Stomach (tissue), 8 donors: ENCODE measurements at regions not wholly inside any gene's neighbourhood (a gene's known extent, or its start where the extent isn't known, plus 50 kb on each side); places are given as distances from the start of the nearest gene placed in this dataset.

Source experiments
- DNase-seq, 2 donors: peaks; one replicate each; pipeline versions ENCODE4 v3.0.0 to v3.0.0-alpha.2; 2013 to 2019
- H3K27ac ChIP-seq, 5 donors: fragments of 200-600 bp in 4 of 5; sonication (generic) in 4 of 5; one replicate each; pipeline ENCODE4 v1.5.1; 2013 to 2019; ENCODE audit warnings: mild to moderate bottlenecking in 1 of 5, moderate library complexity in 1 of 5
- H3K27me3 ChIP-seq, 3 donors: fragments of 200-600 bp; sonication (generic); one replicate each; pipeline ENCODE4 v1.5.1; 2017 to 2019; ENCODE audit warnings: mixed run types in 1 of 3
- H3K36me3 ChIP-seq, 4 donors: fragments of 200-600 bp; sonication (generic); 1 replicate in 3 of 4; 2 replicates in 1 of 4; pipeline ENCODE4 v1.5.1; 2016 to 2019
- H3K4me1 ChIP-seq, 4 donors: fragments of 200-600 bp; sonication (generic); one replicate each; pipeline ENCODE4 v1.5.1; 2016 to 2019
- H3K4me3 ChIP-seq, 4 donors: fragments of 200-600 bp; sonication (generic) in 3 of 4; one replicate each; pipeline ENCODE4 v1.5.1; 2016 to 2019; ENCODE audit warnings: mild to moderate bottlenecking in 1 of 4
- H3K9me3 ChIP-seq, 4 donors: fragments of 200-600 bp; sonication (generic); one replicate each; pipeline ENCODE4 v1.5.1; 2016 to 2019
- EP300 ChIP-seq: sonication (generic); formaldehyde crosslinking; IDR thresholded peaks from one replicate; pipeline ENCODE4 v1.6.1; 2017; ENCODE audit warnings: antibody characterized with exemption
- POLR2A ChIP-seq, 4 donors: fragments of 450-650 bp; IDR thresholded peaks; one replicate each; pipeline ENCODE4 v1.6.1; 2016; ENCODE audit warnings: antibody characterized with exemption in 4 of 4, control low read depth in 2 of 4, mild to moderate bottlenecking in 1 of 4, moderate library complexity in 1 of 4
- POLR2AphosphoS5 ChIP-seq, 3 donors: sonication (generic); formaldehyde crosslinking; IDR thresholded peaks; one replicate each; pipeline ENCODE4 v1.6.1; 2016; ENCODE audit warnings: antibody characterized with exemption in 3 of 3
- WGBS, 5 donors: extraction: QIAGEN DNeasy Blood & Tissue Kit in 3 of 5; methylation state at CpG; one replicate each; pipeline versions ENCODE4 v1.1.5 to v1.1.7; 2013 to 2018; 5-methylcytosine and 5-hydroxymethylcytosine counted together
- intact Hi-C: fragments of 100-400 bp; cut with DNase I; formaldehyde crosslinking; loops from one replicate; pipeline ENCODE4 v1.15.1; 2023; ENCODE audit warnings: low total_unique reads
- TF ChIP-seq, protein P1 (sequence below), 7 experiments: fragments of 450-650 bp in 4 of 7; fragments of 200-600 bp in 3 of 7; sonication (generic) in 3 of 7; IDR thresholded peaks; one replicate each; pipeline ENCODE4 v1.5.1; 2016 to 2019; ENCODE audit warnings: antibody characterized with exemption in 7 of 7, control low read depth in 2 of 7, mild to moderate bottlenecking in 1 of 7
- donor health status: healthy with polysubstance abuse.
- donor health status: Bipolar disorder and iron deficiency.
- donor health status: healthy.

DNA sequence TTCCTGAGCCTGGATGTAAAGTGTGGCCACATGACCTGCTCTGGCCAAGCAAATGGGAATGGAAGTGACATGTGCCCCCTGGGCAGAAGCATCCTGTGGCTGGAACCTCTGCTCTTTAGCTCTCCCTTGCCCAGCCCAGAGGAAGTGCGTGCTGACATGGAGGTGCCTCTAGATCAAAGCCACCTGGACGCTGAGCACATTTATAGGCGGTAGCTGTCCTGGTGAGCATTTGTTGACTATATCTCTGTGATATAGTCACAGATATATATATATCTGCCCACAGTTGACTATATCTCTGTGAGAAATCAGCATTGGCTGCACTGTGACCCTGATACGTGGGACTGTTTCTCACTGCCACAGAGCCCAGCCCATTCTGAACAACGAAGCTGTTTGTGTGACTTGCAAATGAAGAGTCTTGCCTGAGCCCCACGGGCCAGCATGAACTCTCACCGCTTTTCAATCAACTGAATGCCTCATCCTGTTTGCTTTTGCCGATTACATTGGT is 118.8 kb downstream of the C16orf95 start:
- H3K4me1 ChIP-seq, result peaks cover 0 to 3% (median 0%) of the 10 kb centered on the region in 4 donors
- H3K27me3 ChIP-seq, result peaks cover 0 to 11% (median 0%) of the 10 kb centered on the region in 3 donors
- intact Hi-C loops, result no loop called here
- WGBS, 5 donors, result 36 to 57% (median 39%) methylated on average over 8 of the region's 8 CpGs
- H3K9me3 ChIP-seq, result no peaks in the 10 kb centered on the region
- H3K27ac ChIP-seq, result no peak overlapping the region
- H3K4me3 ChIP-seq, result no peak overlapping the region
- TF ChIP-seq, protein P1, sequence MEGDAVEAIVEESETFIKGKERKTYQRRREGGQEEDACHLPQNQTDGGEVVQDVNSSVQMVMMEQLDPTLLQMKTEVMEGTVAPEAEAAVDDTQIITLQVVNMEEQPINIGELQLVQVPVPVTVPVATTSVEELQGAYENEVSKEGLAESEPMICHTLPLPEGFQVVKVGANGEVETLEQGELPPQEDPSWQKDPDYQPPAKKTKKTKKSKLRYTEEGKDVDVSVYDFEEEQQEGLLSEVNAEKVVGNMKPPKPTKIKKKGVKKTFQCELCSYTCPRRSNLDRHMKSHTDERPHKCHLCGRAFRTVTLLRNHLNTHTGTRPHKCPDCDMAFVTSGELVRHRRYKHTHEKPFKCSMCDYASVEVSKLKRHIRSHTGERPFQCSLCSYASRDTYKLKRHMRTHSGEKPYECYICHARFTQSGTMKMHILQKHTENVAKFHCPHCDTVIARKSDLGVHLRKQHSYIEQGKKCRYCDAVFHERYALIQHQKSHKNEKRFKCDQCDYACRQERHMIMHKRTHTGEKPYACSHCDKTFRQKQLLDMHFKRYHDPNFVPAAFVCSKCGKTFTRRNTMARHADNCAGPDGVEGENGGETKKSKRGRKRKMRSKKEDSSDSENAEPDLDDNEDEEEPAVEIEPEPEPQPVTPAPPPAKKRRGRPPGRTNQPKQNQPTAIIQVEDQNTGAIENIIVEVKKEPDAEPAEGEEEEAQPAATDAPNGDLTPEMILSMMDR (IDR thresholded peaks at IDR 0.05), result no peak
- TF ChIP-seq EP300 (no peak), POLR2A (IDR thresholded peaks at IDR 0.05) (no peak), POLR2AphosphoS5 (IDR thresholded peaks at IDR 0.05) (no peak)
- no peak for DNase-seq
- no peaks in the 10 kb centered on the region for H3K36me3 ChIP-seq

DNA sequence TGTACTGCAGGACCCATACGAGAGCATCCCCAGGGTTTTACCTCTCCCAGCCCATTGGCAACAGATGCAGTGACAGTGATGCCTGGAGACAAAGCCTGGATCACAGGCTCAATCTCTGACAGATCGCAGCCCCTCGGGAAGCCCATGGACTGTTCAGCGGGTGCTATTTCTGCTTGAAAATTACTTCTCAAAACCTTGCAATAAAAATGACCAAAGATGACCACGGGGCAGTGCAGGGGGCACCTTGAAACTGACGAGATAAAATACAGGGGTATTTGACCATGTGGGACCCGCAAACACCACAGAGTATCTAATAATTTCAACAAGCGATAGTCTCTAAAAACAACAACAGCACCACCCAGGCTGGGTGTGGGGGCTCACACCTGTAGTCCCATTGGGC is 118.3 kb downstream of the C16orf95 start:
- no peak for DNase-seq
- TF ChIP-seq EP300 (no peak), POLR2AphosphoS5 (IDR thresholded peaks at IDR 0.05) (no peak), POLR2A (IDR thresholded peaks at IDR 0.05) (no peak)
- TF ChIP-seq, protein P1 (IDR thresholded peaks at IDR 0.05), result no peak
- Histone ChIP-seq H3K27me3 (peaks cover 0 to 11% (median 0%) of the 10 kb centered on the region in 3 donors), H3K36me3 (no peaks in the 10 kb centered on the region), H3K9me3 (no peaks in the 10 kb centered on the region), H3K4me3 (no peak overlapping the region), H3K27ac (no peak overlapping the region), H3K4me1 (peaks cover 0 to 4% (median 0%) of the 10 kb centered on the region in 4 donors)
- WGBS, 5 donors, result 72 to 80% (median 77%) methylated on average over 6 to 8 of the region's 8 CpGs
- intact Hi-C loops, result no loop called here

DNA sequence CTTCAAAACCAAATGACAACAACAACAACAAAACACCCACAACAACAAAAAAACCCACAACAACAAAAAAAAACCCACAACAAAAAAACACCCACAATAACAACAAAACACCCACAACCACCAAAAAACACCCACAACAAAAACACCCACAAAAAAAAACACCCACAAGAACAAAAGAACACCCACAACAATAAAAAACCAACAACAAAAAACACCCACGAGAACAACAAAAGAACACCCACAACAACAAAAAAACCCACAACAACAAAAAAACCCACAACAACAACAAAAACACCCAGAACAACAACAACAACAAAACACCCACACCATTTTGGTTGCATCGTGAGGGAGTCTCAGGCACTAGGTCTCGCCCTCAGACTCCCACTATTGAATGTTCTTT is 117.8 kb downstream of the C16orf95 start:
- no peak overlapping the region for H3K27ac ChIP-seq
- intact Hi-C loops, result no loop called here
- peaks cover 0 to 11% (median 0%) of the 10 kb centered on the region in 3 donors for H3K27me3 ChIP-seq
- TF ChIP-seq POLR2AphosphoS5 (IDR thresholded peaks at IDR 0.05) (no peak), EP300 (no peak), POLR2A (IDR thresholded peaks at IDR 0.05) (no peak)
- TF ChIP-seq, protein P1 (IDR thresholded peaks at IDR 0.05), result no peak
- H3K9me3 ChIP-seq, result no peaks in the 10 kb centered on the region
- 77 to 87% (median 82%) methylated on average over 3 of the region's 3 CpGs for WGBS, 5 donors
- DNase-seq, result no peak
- no peaks in the 10 kb centered on the region for H3K36me3 ChIP-seq
- peaks cover 0 to 4% (median 0%) of the 10 kb centered on the region in 4 donors for H3K4me1 ChIP-seq
- no peak overlapping the region for H3K4me3 ChIP-seq

DNA sequence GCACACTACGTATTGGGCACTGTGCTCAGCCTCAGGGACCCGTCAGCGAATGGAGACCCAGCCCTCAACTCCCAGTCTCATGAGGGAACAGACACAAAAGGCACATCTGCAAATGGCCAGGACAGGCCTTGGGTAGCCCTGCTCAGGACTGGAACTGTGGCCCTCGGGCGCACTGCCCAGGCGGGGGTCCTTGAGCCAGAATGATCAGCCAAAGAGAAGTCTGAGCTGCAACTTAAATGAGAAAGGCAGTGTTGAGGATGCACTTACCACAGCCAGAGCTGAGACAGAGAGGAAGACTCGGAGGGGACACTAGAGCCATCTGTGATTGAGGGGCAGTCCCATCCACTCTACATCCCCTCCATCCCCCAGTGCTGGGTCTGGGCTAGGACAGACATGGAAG is 117.3 kb downstream of the C16orf95 start:
- Histone ChIP-seq H3K27ac (no peak overlapping the region), H3K4me1 (peaks cover 0 to 4% (median 0%) of the 10 kb centered on the region in 4 donors), H3K36me3 (no peaks in the 10 kb centered on the region), H3K9me3 (no peaks in the 10 kb centered on the region), H3K27me3 (peaks cover 0 to 11% (median 0%) of the 10 kb centered on the region in 3 donors), H3K4me3 (no peak overlapping the region)
- no peak for TF ChIP-seq POLR2AphosphoS5 (IDR thresholded peaks at IDR 0.05)
- TF ChIP-seq, protein P1 (IDR thresholded peaks at IDR 0.05), result no peak
- TF ChIP-seq EP300, result no peak
- TF ChIP-seq POLR2A (IDR thresholded peaks at IDR 0.05), result no peak
- 75 to 94% (median 87%) methylated on average over 7 of the region's 7 CpGs for WGBS, 5 donors
- no peak for DNase-seq
- intact Hi-C loops, result no loop called here
